AG08395 (cell line): ENCODE measurements at regions not wholly inside any gene's neighbourhood (a gene's known extent, or its start where the extent isn't known, plus 50 kb on each side); places are given as distances from the start of the nearest gene placed in this dataset.
"Not testable (repeated sequence)": the region's sequence is repeated elsewhere in the genome, so short reads cannot be mapped to it uniquely, and the experiment has no call there.

ENCODE experiments used
- DNase-seq: peaks from one replicate; pipeline ENCODE4 v3.0.0; 2012; ENCODE audit warnings: mixed read lengths, low spot score

GRCh38 chrX:132302687-132303086, 83.4 kb upstream of the RAP2C start:
- DNase-seq: not testable (repeated sequence)

GRCh38 chrX:132294776-132295495, 75.7 kb upstream of the RAP2C start:
- DNase-seq: no peak

DNA sequence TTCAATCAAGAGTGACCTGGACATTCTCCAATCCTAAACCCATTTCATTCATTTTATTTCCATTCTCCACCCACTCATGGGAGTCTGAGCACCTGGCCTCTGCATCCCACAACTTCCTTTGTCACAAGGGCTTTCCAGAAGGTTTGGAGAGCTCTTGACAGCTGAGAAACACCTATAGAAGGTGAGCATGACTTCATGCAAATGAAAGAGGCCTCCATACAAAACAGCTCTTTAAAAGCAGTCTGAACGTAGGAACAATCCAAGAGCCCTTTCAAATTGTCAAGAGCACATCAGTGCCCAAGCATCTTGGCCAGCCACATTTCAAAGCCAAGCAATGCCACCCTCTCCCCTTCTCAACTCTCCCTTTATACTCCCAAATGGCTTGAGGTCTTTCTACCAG, 74.9 kb upstream of the RAP2C start:
- DNase-seq: no peak

DNA sequence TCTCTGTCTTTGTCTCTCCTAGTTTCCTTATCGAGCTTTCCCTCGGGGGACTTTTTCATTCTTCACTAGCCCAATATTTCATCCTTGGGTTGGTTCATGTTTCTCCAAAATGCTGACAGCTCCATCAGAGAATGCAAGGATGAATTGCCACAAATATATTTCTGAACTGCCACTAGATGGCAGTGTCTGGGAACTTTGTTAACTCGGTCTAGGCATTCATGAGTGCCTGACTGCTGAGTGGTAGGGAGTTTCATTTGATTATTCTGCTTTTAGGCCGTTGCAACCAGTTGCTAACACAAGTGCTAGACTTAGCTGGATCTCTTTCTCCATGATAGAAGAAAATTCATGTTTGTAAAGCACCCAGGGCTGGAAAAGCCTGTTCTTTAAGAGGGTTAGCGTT, 73.5 kb upstream of the RAP2C start:
- peak; percentile 78 for DNase-seq

DNA sequence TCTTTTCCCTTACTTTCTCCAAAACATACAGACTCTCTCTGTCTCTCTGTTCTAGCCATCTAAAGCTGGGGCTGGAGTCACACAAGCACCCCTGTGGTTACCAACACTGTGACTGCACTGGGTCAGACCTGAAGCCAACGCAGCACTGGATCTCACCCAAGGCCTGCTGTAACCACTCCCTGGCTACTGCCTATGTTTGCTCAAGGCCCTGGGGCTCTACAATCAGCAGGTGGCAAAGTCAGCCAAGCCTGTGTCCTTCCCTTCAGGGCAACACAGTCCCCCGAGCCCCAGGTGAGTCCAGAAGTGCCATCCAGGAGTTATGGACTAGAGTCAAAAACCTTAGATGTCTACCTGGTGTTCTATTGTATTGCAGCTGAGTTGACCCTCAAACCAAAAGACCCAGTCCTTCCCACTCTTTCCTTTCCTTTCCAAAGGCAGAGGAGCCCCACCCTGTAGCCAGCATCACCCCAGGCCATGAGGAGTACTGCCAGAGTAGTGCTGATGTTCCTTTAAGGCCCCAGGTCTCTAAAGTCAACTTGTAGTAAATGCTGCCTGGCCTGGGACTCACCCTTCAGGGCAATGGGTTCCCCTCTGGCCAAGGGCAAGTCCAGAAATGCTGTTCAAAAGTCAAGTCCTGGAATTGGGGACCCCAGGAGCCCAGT, 58.8 kb upstream of the RAP2C start:
- no peak for DNase-seq

DNA sequence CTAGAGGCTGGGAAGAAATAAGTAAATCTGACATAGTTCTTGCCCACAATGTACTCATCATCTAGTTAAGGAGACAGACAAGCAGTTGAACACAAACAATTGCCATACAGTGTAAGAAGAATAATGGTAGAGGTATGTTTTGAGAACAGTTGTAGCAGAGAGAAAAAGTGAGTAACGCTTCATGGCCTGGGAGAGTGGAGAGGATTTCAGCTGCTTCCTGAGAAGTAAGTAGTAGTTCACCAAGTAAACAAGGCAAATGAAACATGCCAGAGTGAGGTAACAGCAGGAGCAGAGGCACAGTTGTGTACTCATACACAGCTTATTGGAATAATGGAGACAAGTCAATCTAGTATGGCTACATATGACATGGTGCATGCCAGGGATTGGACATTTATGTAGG, 53.6 kb upstream of the RAP2C start:
- DNase-seq: no peak

GRCh38 chrX:132271311-132271778, 52.1 kb upstream of the RAP2C start:
- DNase-seq: no peak

- peak; percentile 55 for DNase-seq
Observed at GRCh38 chrX:132270699-132271098, 51.5 kb upstream of the RAP2C start.

- no peak for DNase-seq
Observed at GRCh38 chrX:132270021-132270420, 50.8 kb upstream of the RAP2C start.
